Neural cell (in vitro differentiated cells): ENCODE measurements at regions not wholly inside any gene's neighbourhood (a gene's known extent, or its start where the extent isn't known, plus 50 kb on each side); places are given as distances from the start of the nearest gene placed in this dataset.

ENCODE experiments used
- CTCF ChIP-seq: fragments of 450-650 bp; IDR thresholded peaks from 2 replicates; pipeline ENCODE4 v1.5.1; 2014; ENCODE audit warnings: antibody characterized with exemption, mild to moderate bottlenecking, moderate library complexity; ENCODE audit not compliant: poor library complexity, severe bottlenecking
- EP300 ChIP-seq: fragments of 450-650 bp; conservative IDR thresholded peaks from 2 replicates; pipeline ENCODE4 v1.6.1; 2014; ENCODE audit warnings: antibody characterized with exemption, mild to moderate bottlenecking, moderate library complexity; ENCODE audit not compliant: poor library complexity, severe bottlenecking
- EZH2 ChIP-seq: fragments of 200-600, 300-800 bp; shearing (Covaris generic), sonication (generic); IDR thresholded peaks from 2 replicates; pipeline ENCODE4 v1.6.1; 2014; ENCODE audit warnings: antibody characterized with exemption, low read length, borderline replicate concordance, mild to moderate bottlenecking; ENCODE audit not compliant: insufficient read depth, poor library complexity, severe bottlenecking
- MXI1 ChIP-seq: fragments of 450-650 bp; conservative IDR thresholded peaks from 2 replicates; pipeline ENCODE4 v1.6.1; 2014; ENCODE audit warnings: antibody characterized with exemption, mild to moderate bottlenecking; ENCODE audit not compliant: poor library complexity, severe bottlenecking
- POLR2AphosphoS5 ChIP-seq: IDR thresholded peaks from 2 replicates; pipeline ENCODE4 v1.6.1; 2012
- RAD21 ChIP-seq: fragments of 450-650 bp; conservative IDR thresholded peaks from 2 replicates; pipeline ENCODE4 v1.6.1; 2014; ENCODE audit warnings: antibody characterized with exemption, mild to moderate bottlenecking, moderate library complexity
- REST ChIP-seq: IDR thresholded peaks from 2 replicates; pipeline ENCODE4 v1.6.1; 2012; ENCODE audit warnings: borderline replicate concordance
- TAF1 ChIP-seq: IDR thresholded peaks from 2 replicates; pipeline ENCODE4 v1.6.1; 2012; ENCODE audit warnings: low read depth

- TF ChIP-seq CTCF, result no peak
- no peak for TF ChIP-seq TAF1
- no peak for TF ChIP-seq RAD21
- no peak for TF ChIP-seq EP300
- no peak for TF ChIP-seq REST
- no peak for TF ChIP-seq EZH2
- no peak for TF ChIP-seq MXI1
- TF ChIP-seq POLR2AphosphoS5, result no peak
Measured at GRCh38 chrX:30015440-30015839, 199.9 kb upstream of the MAGEB2 start.
